Activated CD4-positive, CD25-positive, alpha-beta regulatory T cell treated with anti-CD3 and anti-CD28 coated beads, Interleukin-2, amount 50 U/mL, for 16 hours (primary cell): ENCODE measurements at regions not wholly inside any gene's neighbourhood (a gene's known extent, or its start where the extent isn't known, plus 50 kb on each side); places are given as distances from the start of the nearest gene placed in this dataset.
"Not testable (repeated sequence)": the region's sequence is repeated elsewhere in the genome, so short reads cannot be mapped to it uniquely, and the experiment has no call there.

ENCODE experiments used
- DNase-seq: peaks from one replicate; pipeline ENCODE4 v3.0.0-alpha.2; 2020; ENCODE audit warnings: low read depth, low spot score

GRCh38 chr19:28686756-28687155 is 526.2 kb downstream of the UQCRFS1 start:
- no peak for DNase-seq

GRCh38 chr19:28685802-28686201 is 527.1 kb downstream of the UQCRFS1 start:
- no peak for DNase-seq

- not testable (repeated sequence) for DNase-seq
Measured at GRCh38 chr19:28685077-28685476, 527.9 kb downstream of the UQCRFS1 start.

GRCh38 chr19:28680111-28680510 is 532.8 kb downstream of the UQCRFS1 start:
- no peak for DNase-seq

GRCh38 chr19:28670836-28671235 is 542.1 kb downstream of the UQCRFS1 start:
- no peak for DNase-seq

GRCh38 chr19:28669804-28670203 is 543.1 kb downstream of the UQCRFS1 start:
- DNase-seq = no peak

GRCh38 chr19:28667348-28667977 is 545.5 kb downstream of the UQCRFS1 start:
- DNase-seq = no peak

GRCh38 chr19:28665748-28666147 is 547.2 kb downstream of the UQCRFS1 start:
- DNase-seq = no peak

GRCh38 chr19:28656644-28657043 is 556.3 kb downstream of the UQCRFS1 start:
- DNase-seq = no peak

GRCh38 chr19:28655054-28655453 is 557.9 kb downstream of the UQCRFS1 start:
- DNase-seq = no peak

GRCh38 chr19:28652765-28653164 is 560.2 kb downstream of the UQCRFS1 start:
- no peak for DNase-seq

- no peak for DNase-seq
Measured at GRCh38 chr19:28646629-28647028, 566.3 kb downstream of the UQCRFS1 start.

GRCh38 chr19:28644169-28644775 is 568.7 kb downstream of the UQCRFS1 start:
- DNase-seq = no peak

GRCh38 chr19:28642787-28643683 is 569.9 kb downstream of the UQCRFS1 start:
- no peak for DNase-seq

GRCh38 chr19:28641395-28641794 is 571.6 kb downstream of the UQCRFS1 start:
- no peak for DNase-seq

- DNase-seq = no peak
Measured at GRCh38 chr19:28640506-28640905, 572.4 kb downstream of the UQCRFS1 start.

GRCh38 chr19:28638445-28638844 is 574.5 kb downstream of the UQCRFS1 start:
- no peak for DNase-seq

- no peak for DNase-seq
Measured at GRCh38 chr19:28636706-28637105, 576.2 kb downstream of the UQCRFS1 start.

GRCh38 chr19:28636016-28636629 is 576.8 kb downstream of the UQCRFS1 start:
- DNase-seq = no peak

GRCh38 chr19:28634837-28635236 is 578.1 kb downstream of the UQCRFS1 start:
- DNase-seq = no peak

GRCh38 chr19:28634019-28634328 is 579.0 kb downstream of the UQCRFS1 start:
- DNase-seq = no peak

- DNase-seq = no peak
Measured at GRCh38 chr19:28633319-28634018, 579.5 kb downstream of the UQCRFS1 start.
